LNCaP clone FGC (cell line): ENCODE measurements at regions not wholly inside any gene's neighbourhood (a gene's known extent, or its start where the extent isn't known, plus 50 kb on each side); places are given as distances from the start of the nearest gene placed in this dataset.

Source experiments
- DNase-seq: peaks from one replicate; pipeline ENCODE4 v3.0.0-alpha.2; 2011; ENCODE audit warnings: low read depth
- H3K4me3 ChIP-seq: 2 replicates; pipeline ENCODE4 v1.5.1; 2011; ENCODE audit warnings: mild to moderate bottlenecking, low read depth, low read length, control low read depth
- TF ChIP-seq, protein P1 (sequence below): IDR thresholded peaks from 2 replicates; pipeline ENCODE4 v1.5.1; 2012; ENCODE audit warnings: mild to moderate bottlenecking; ENCODE audit not compliant: control insufficient read depth, insufficient read depth; ENCODE audit errors: extremely low read depth

DNA sequence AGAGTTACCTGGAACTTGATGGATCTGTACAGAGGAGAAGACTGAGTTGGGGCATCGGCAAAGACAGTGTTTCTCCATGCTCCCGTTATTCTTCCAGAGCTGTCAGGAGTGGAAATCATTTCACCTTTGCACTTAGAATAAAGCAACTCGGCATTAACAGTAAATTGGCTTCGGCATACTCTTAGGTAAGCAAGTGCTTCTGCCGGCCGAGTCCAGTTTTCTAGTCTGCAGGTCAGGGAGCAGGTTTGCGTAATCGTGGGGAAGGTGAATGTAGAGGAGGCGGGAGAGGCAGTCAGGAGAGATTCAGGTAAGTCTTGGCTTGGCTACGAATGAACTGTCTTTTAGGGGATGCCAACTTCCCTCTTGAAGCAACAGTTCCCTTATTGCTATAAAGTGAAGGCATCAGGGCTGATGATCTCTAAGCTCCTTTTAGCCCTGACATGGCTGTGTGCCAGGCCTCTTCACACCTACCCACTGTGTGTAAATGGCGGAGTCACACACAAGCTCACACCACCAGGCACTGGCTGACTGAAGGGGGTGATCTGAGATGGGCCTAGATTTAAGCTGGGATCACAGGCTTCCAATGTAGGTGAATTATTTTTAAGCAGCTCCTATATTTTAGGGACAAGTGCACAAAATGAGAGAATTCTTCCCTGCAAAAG is 127.1 kb downstream of the GATA3 start:
- DNase-seq: no peak
- H3K4me3 ChIP-seq: no peak overlapping the region
- TF ChIP-seq, protein P1, sequence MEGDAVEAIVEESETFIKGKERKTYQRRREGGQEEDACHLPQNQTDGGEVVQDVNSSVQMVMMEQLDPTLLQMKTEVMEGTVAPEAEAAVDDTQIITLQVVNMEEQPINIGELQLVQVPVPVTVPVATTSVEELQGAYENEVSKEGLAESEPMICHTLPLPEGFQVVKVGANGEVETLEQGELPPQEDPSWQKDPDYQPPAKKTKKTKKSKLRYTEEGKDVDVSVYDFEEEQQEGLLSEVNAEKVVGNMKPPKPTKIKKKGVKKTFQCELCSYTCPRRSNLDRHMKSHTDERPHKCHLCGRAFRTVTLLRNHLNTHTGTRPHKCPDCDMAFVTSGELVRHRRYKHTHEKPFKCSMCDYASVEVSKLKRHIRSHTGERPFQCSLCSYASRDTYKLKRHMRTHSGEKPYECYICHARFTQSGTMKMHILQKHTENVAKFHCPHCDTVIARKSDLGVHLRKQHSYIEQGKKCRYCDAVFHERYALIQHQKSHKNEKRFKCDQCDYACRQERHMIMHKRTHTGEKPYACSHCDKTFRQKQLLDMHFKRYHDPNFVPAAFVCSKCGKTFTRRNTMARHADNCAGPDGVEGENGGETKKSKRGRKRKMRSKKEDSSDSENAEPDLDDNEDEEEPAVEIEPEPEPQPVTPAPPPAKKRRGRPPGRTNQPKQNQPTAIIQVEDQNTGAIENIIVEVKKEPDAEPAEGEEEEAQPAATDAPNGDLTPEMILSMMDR: no peak

DNA sequence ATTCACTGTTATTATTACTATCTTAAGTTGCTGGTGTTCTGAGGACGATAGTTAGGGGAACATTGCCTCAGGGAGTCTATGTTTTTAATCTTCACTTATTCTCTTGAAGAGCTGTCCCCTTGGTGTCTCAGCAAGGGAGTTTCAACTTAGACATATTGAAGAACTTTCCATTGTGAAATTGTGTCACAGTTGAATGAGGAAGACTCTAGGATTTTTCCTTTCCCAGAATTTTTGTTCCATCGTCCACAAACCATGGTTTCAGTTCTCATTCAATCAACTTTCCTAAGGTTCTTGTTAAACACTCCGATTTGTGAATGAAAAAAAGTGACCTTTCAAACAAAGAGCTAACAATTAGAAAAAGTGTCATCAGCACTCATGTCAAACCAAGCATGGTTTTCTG is 128.3 kb downstream of the GATA3 start:
- H3K4me3 ChIP-seq: no peak overlapping the region
- TF ChIP-seq, protein P1: no peak
- no peak for DNase-seq

DNA sequence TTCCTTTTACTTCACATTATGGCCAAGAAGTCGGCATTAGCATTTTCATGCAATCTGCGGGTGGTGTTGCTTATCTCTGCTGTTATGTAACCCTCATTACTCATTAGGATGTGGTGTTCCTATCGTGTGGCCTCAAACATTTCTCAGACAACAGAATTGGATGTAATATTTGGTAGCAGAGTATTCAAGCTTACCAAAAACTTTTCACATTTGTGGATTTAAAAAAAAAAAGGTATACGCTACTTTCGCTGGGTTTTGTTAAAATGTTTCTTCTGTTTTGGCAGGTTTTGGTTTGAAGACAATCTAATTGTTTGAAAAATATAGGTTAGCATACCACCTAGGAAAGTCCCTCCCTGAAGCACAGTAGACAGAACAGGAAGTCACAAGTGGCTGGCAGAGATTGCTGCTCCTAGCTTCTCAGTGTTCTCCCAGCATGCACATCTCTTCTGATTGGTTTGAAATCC is 128.8 kb downstream of the GATA3 start:
- no peak for DNase-seq

DNA sequence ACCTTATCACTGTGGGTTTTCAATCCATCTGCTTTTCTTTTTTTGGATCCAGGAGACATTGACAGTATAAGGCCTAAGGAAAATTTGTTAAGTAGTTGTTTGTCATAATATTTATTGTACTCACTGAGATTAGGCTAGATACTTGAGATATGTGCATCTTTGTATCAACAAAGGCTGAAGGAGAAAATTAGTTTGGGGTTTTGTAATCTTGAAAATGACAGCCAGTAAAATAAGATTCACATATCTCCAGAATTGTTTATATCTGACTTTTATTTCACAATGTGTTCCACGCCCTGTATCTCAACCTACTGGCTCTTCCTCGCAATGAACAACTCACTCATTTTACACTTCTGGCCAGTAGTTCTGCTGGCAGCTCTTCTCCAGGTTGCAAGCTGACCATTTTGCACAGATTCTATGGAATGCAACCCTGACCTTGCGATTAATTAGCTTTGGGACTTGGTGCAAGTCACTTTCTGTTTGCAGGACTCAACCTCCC is 132.7 kb downstream of the GATA3 start:
- TF ChIP-seq, protein P1: no peak
- no peak overlapping the region for H3K4me3 ChIP-seq
- no peak for DNase-seq

More for the DNA sequence above, 128.8 kb downstream of the GATA3 start:
- no peak overlapping the region for H3K4me3 ChIP-seq
- TF ChIP-seq, protein P1: no peak

DNA sequence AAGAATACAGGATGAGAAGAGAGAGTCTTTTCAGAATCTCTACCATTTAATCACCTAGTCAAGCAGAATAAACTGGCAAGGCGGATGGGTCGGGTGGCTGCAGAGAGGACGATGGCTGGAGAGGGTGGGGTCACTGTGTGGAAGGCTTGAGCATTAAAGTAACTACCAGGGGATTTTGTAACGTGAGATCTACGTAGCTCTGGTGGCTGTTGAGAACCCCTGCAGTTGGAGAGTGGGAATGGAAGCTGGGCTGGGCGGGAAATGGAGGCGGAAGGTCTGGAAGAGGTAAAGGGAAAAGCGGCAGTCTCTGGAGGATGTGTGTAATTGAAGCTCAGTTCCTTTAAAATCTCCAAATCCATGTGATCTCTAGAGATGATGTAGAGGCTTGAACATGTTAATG is 135.0 kb downstream of the GATA3 start:
- no peak for DNase-seq
- TF ChIP-seq, protein P1: no peak

DNA sequence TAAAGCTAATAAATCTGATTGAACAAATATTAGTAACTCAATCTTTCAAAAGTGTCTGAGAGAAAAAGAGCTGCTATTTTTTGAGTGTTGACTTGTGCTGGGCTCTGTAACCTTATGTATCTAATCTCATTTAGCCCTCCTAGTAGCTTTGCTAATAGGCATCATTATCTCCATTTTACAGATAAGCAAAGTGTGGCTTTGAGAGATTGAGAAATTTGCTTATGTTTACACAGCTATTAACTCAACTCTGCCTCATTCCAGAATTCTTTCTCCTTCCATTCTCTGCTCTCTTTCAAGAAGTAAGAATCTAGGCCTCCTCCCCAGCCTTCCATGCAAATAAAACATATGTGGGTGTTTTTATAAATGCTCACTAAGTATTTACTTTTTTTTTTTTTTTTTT is 137.8 kb downstream of the GATA3 start:
- TF ChIP-seq, protein P1: no peak
- no peak overlapping the region for H3K4me3 ChIP-seq
- no peak for DNase-seq

More for the DNA sequence above, 135.0 kb downstream of the GATA3 start:
- H3K4me3 ChIP-seq: no peak overlapping the region

DNA sequence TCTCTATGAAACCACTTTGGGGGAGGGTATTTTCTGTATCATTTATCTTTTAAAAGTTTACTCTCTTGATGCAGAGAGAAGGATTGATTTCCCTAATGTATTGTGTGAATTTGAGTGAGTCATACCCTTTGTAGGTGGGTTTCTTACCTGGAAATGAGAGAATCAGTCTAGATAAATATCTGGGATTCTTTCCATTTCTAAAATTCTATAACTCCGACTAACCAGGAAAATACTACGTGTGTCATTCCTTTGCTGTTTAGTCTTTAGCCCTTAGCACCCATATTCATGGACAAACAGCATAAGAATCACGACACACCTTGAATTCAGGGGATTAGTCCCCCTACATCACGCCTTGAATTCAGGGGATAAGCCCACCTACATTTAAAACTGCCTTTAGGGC is 139.1 kb downstream of the GATA3 start:
- no peak for DNase-seq
- TF ChIP-seq, protein P1: no peak
- no peak overlapping the region for H3K4me3 ChIP-seq
